ENCODE measurements at regions not wholly inside any gene's neighbourhood (a gene's known extent, or its start where the extent isn't known, plus 50 kb on each side); places are given as distances from the start of the nearest gene placed in this dataset.

DNA sequence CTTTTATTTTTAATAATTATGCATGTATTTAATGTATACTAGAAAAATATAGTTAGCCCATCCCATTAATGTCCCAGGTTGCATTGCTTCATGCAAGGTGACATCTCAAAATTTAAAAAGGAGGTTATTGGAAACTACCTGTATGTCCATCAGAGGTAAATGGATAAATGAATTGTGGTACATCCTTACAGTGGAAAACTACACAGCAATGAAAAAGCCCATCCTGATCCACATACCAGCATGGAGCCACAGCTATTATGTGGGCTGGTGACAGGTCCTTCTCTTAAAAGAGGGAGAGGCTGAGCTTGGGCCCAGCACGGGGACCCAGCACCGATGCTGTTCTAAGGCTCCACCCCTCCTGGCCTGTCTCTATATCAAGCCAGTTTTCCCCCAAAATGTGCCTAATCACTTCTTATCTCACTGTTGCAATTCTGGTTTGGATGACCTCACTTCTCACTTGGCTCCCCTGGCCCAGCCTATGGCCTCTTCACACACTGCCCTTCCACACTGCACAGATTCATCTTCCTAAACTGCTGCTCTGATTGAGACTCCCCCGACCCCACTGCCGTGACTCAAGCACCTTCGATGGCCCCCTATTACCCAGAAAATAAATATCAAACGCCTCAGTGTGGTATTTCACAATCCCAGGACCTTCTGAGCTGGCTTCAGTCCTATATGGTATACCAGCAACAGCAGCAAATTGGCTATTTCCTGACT lies 97.1 kb upstream of the NCOR2 start:
- H3K4me3 ChIP-seq (ENCODE audit: low read depth, low read length) = no peak overlapping the region
- TF ChIP-seq, protein P1, sequence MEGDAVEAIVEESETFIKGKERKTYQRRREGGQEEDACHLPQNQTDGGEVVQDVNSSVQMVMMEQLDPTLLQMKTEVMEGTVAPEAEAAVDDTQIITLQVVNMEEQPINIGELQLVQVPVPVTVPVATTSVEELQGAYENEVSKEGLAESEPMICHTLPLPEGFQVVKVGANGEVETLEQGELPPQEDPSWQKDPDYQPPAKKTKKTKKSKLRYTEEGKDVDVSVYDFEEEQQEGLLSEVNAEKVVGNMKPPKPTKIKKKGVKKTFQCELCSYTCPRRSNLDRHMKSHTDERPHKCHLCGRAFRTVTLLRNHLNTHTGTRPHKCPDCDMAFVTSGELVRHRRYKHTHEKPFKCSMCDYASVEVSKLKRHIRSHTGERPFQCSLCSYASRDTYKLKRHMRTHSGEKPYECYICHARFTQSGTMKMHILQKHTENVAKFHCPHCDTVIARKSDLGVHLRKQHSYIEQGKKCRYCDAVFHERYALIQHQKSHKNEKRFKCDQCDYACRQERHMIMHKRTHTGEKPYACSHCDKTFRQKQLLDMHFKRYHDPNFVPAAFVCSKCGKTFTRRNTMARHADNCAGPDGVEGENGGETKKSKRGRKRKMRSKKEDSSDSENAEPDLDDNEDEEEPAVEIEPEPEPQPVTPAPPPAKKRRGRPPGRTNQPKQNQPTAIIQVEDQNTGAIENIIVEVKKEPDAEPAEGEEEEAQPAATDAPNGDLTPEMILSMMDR (conservative IDR thresholded peaks at IDR 0.05; ENCODE audit: low read depth, low read length) = no peak
- DNase-seq (ENCODE audit: low read depth) = no peak

DNA sequence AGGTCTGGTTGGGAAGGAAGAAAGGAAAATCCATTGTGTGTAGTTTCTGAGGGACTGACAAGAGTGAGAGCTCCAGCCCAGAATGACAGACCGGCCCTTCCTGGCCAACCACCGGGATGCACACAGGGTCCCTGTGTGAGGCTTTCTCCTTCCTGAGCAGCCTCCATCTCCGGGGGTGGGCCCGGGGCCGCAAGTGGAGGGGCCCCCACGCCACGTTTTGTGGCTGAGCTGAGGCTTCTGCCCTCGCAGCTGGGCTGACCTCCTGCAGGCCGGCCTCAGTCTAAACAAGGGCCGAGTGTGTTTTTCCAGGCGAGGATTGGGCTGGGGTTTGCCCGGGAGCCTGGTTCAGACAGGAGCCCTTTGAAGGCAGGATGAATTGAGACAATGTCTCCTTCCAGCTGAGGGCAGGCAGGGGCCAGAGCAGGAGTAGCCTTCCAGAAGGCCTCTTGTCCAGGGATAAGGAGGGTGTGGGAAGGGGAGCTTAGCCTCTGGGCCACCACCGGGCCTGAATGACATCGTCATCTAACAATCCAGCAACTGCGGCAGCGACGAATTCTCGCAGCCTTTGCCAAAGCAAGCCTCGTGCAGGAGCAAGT lies 96.5 kb upstream of the NCOR2 start:
- TF ChIP-seq, protein P1 (conservative IDR thresholded peaks at IDR 0.05; ENCODE audit: low read depth, low read length) = no peak
- DNase-seq (ENCODE audit: low read depth) = no peak
- no peak overlapping the region for H3K4me3 ChIP-seq (ENCODE audit: low read depth, low read length)

DNA sequence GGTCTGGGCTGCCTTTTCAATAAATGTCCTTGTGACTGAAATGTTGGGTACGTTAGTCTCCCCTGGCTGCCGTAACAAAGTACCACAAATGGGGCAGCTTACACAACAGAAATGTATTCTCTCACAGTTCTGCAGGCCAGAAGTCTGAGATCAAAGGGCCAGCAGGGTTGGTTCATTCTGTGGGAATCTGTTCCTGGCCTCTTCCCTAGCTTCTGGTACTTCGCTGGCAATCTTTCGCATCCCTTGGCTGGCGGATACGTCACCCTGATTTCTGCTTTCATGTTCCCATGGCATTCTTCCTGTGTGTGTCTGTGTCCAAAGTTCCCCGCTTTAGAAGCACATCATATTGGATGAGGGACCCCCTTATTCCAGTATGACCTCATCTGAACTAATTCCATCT lies 95.8 kb upstream of the NCOR2 start:
- H3K4me3 ChIP-seq (ENCODE audit: low read depth, low read length) = no peak overlapping the region
- TF ChIP-seq, protein P1 (conservative IDR thresholded peaks at IDR 0.05; ENCODE audit: low read depth, low read length) = no peak

DNA sequence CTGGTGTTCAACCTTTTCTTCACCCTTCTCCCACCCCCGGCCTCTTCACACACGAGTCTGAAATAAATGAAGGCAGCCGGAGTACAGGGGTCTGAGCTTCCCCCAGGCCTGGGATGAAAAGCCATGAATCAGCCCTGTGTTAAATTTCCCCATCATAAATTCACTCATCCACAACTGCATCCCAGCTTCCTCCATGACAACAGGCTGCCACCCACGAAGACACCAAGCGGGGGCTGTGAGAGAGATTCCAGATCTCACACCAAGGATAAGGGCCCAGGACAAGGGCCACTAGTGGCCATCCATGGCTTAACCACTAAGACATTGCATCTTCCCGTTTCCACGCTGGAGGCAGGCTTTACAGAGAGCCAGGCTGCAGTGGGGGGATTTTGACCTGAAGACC lies 93.9 kb upstream of the NCOR2 start:
- TF ChIP-seq, protein P1 (conservative IDR thresholded peaks at IDR 0.05; ENCODE audit: low read depth, low read length) = peak; percentile 29
- no peak for DNase-seq (ENCODE audit: low read depth)
- H3K4me3 ChIP-seq (ENCODE audit: low read depth, low read length) = no peak overlapping the region

More for the DNA sequence above, 95.8 kb upstream of the NCOR2 start:
- DNase-seq (ENCODE audit: low read depth) = no peak

DNA sequence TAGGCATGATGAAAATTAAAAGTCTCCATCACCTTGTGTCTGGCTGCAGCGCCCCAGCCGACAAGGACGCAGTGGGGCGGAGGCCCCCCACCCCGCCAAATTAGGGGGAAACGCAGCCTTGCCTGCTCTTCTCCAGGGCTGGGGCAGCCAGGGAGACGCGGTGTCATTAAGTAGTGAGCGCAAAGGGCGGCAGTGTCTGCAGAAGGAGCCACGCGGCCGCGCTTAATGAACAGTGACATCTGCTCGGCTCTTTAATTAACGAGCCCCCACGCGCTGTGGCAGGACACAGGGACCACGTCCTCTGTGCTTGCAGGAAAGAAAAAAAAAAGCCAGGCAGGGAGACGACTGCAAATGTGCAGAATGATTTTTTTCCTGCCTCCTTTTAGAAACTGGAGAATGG lies 93.4 kb upstream of the NCOR2 start:
- DNase-seq (ENCODE audit: low read depth) = no peak
- TF ChIP-seq, protein P1 (conservative IDR thresholded peaks at IDR 0.05; ENCODE audit: low read depth, low read length) = no peak
- no peak overlapping the region for H3K4me3 ChIP-seq (ENCODE audit: low read depth, low read length)

DNA sequence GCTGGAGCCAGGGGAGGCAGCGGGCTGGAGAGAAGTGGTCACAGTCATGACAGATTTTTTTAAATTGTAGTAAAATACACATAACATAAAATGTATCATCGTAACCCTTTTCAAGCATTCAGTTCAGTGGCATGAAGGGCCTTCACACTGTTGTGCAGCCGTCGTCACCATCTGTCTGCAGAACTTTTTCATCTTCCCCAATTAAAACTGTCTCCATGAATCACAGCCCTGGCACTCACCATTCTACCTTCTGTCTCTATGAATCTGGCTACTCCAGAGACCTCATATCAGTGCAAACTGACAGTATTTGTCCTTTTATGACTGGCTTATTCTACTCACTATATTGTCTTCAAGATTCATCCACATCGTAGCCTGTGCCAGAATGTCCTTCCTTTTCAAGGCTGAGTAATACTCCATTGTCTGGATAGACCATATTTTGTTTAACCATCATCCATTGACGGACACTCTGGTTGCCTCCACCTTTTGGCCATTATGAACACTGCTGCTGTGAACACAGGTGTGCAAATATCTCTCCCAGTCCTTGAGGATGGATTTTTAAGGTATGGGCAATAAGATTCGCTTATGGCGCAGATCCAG lies 91.5 kb upstream of the NCOR2 start:
- TF ChIP-seq, protein P1 (conservative IDR thresholded peaks at IDR 0.05; ENCODE audit: low read depth, low read length) = no peak
- no peak overlapping the region for H3K4me3 ChIP-seq (ENCODE audit: low read depth, low read length)

More for the DNA sequence above, 91.5 kb upstream of the NCOR2 start:
- DNase-seq (ENCODE audit: low read depth) = no peak
